ENCODE measurements at regions not wholly inside any gene's neighbourhood (a gene's known extent, or its start where the extent isn't known, plus 50 kb on each side); places are given as distances from the start of the nearest gene placed in this dataset.

DNA sequence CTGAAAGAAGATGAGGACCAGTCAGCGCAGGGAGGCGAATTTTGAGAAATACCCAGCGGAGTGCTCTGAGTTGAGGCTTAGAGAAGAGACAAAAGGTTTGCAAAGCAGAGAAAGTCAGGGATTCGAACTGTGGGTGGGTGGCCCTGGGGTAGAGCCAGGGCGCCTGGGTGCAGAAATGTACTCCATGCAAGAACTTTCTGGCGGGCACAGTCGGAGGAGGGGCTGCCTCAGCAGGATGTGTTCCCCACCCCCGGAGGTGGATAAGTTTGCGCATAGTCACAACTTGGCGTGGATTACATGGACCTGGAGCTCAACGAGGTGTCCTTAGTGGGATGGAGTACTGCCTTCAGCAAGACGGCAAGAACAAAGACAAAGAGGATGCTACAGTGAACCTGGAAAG is 117.3 kb upstream of the ALDH1A3 start:
- Histone ChIP-seq H3K4me1 (ENCODE audit: insufficient read depth) (no peaks in the 10 kb centered on the region), H3K36me3 (no peaks in the 10 kb centered on the region), H3K4me3 (no peak overlapping the region), H3K9me3 (no peaks in the 10 kb centered on the region), H3K27me3 (no peaks in the 10 kb centered on the region), H3K27ac (no peak overlapping the region)
- 88 to 89% (median 89%) methylated on average over 12 of the region's 12 CpGs for WGBS, 3 donors
- TF ChIP-seq EP300 (IDR thresholded peaks at IDR 0.05) (no peak), POLR2A (IDR thresholded peaks at IDR 0.05) (no peak)
- TF ChIP-seq, protein P1, sequence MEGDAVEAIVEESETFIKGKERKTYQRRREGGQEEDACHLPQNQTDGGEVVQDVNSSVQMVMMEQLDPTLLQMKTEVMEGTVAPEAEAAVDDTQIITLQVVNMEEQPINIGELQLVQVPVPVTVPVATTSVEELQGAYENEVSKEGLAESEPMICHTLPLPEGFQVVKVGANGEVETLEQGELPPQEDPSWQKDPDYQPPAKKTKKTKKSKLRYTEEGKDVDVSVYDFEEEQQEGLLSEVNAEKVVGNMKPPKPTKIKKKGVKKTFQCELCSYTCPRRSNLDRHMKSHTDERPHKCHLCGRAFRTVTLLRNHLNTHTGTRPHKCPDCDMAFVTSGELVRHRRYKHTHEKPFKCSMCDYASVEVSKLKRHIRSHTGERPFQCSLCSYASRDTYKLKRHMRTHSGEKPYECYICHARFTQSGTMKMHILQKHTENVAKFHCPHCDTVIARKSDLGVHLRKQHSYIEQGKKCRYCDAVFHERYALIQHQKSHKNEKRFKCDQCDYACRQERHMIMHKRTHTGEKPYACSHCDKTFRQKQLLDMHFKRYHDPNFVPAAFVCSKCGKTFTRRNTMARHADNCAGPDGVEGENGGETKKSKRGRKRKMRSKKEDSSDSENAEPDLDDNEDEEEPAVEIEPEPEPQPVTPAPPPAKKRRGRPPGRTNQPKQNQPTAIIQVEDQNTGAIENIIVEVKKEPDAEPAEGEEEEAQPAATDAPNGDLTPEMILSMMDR (IDR thresholded peaks at IDR 0.05) = no peak
- intact Hi-C loops (cut with DNase I) = no loop called here
- DNase-seq = peak in 1 of 5 donors; percentile 5

DNA sequence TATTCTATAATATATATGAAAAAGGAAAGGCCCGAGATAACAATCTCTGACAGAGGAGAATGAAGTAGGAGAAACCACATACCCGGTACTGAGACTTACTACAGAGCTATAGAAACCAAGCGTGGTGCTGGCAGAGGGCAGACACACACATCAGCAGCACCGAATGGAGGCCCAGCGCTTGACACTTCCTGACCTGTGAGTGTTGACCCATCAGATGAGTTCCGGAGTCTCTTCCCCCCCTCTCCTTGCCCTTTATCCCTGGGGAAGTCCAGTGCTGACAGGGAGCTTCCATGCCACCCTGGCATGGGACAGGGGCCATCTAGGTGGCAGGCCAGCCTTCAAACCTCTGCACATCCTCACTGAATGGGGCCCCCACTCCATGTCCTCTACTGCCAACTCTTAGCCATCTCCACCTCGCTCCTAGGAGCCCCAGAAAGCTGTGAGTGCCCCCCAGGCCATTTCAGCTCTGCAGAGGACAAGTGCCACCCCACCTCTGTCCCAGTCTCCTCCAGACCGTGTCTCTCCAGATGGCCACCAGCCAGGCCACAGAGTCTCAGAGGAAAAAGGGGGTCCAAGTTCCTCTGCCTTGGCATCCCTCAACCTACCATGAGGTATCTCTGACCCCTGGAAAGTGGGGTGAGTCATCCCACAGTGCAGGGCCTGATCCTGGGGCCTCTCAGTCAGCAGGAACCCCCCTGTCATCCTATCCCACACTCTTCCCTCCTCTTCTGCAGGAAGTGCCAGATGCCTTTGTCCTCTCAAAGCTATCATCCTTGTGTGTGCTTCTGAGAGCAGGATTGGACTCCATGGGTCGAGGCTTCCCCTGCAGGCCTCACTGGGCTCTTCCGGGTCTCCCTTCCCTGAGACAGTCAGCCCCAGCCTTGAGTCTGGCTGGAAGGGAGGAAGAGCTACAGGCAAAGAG is 116.5 kb upstream of the ALDH1A3 start:
- WGBS, 3 donors = 89 to 93% (median 92%) methylated on average over 10 of the region's 10 CpGs
- no peak for TF ChIP-seq POLR2A (IDR thresholded peaks at IDR 0.05)
- TF ChIP-seq EP300 (IDR thresholded peaks at IDR 0.05) = no peak
- TF ChIP-seq, protein P1 (IDR thresholded peaks at IDR 0.05) = no peak
- no peaks in the 10 kb centered on the region for H3K4me1 ChIP-seq (ENCODE audit: insufficient read depth)
- no peaks in the 10 kb centered on the region for H3K27me3 ChIP-seq
- no peak overlapping the region for H3K27ac ChIP-seq
- no peaks in the 10 kb centered on the region for H3K36me3 ChIP-seq
- intact Hi-C loops (cut with DNase I) = no loop called here
- no peak overlapping the region for H3K4me3 ChIP-seq
- no peaks in the 10 kb centered on the region for H3K9me3 ChIP-seq
- peak in 1 of 5 donors; percentile 13 for DNase-seq

GRCh38 chr15:100763835-100764750 is 115.5 kb upstream of the ALDH1A3 start:
- Histone ChIP-seq H3K4me1 (ENCODE audit: insufficient read depth) (no peaks in the 10 kb centered on the region), H3K4me3 (no peak overlapping the region), H3K9me3 (no peaks in the 10 kb centered on the region), H3K27ac (no peak overlapping the region), H3K36me3 (no peaks in the 10 kb centered on the region), H3K27me3 (no peaks in the 10 kb centered on the region)
- peak in 1 of 5 donors; percentile 4 for DNase-seq
- no peak for TF ChIP-seq POLR2A (IDR thresholded peaks at IDR 0.05)
- TF ChIP-seq EP300 (IDR thresholded peaks at IDR 0.05) = no peak
- TF ChIP-seq, protein P1 (IDR thresholded peaks at IDR 0.05) = no peak
- WGBS, 3 donors = 75 to 91% (median 84%) methylated on average over 20 of the region's 20 CpGs
- intact Hi-C loops (cut with DNase I) = no loop called here

- peak in 2 of 5 donors; percentile 12 to 40 for DNase-seq
- Histone ChIP-seq H3K27me3 (no peaks in the 10 kb centered on the region), H3K27ac (no peak overlapping the region), H3K4me3 (no peak overlapping the region), H3K9me3 (no peaks in the 10 kb centered on the region), H3K36me3 (no peaks in the 10 kb centered on the region), H3K4me1 (ENCODE audit: insufficient read depth) (no peaks in the 10 kb centered on the region)
- TF ChIP-seq, protein P1 (IDR thresholded peaks at IDR 0.05) = no peak
- TF ChIP-seq POLR2A (IDR thresholded peaks at IDR 0.05) (no peak), EP300 (IDR thresholded peaks at IDR 0.05) (no peak)
- intact Hi-C loops (cut with DNase I) = no loop called here
- WGBS, 3 donors = 44 to 54% (median 47%) methylated on average over 9 of the region's 9 CpGs
These were observed 114.7 kb upstream of the ALDH1A3 start for GRCh38 chr15:100764778-100765466.

All from ovary (tissue), 7 donors.